Type B pancreatic cell (in vitro differentiated cells): ENCODE measurements at regions not wholly inside any gene's neighbourhood (a gene's known extent, or its start where the extent isn't known, plus 50 kb on each side); places are given as distances from the start of the nearest gene placed in this dataset.

Experiments used
- DNase-seq: peaks from one replicate; pipeline ENCODE4 v3.0.0; 2021; ENCODE audit warnings: mixed read lengths; ENCODE audit not compliant: unreplicated experiment; ENCODE audit errors: extremely low spot score
- H3K27ac Mint-ChIP-seq: 2 replicates; pipeline ENCODE4 v1.8.0; 2021; ENCODE audit warnings: mild to moderate bottlenecking, mixed read lengths
- H3K27me3 Mint-ChIP-seq: 2 replicates; pipeline ENCODE4 v1.8.0; 2021; ENCODE audit warnings: mixed read lengths
- H3K36me3 Mint-ChIP-seq: 2 replicates; pipeline ENCODE4 v1.8.0; 2021; ENCODE audit warnings: mixed read lengths
- H3K4me1 Mint-ChIP-seq: one replicate; pipeline ENCODE4 v1.8.0; 2021; ENCODE audit warnings: mixed read lengths; ENCODE audit not compliant: unreplicated experiment
- H3K4me3 Mint-ChIP-seq: 2 replicates; pipeline ENCODE4 v1.8.0; 2021; ENCODE audit warnings: mild to moderate bottlenecking, mixed read lengths
- H3K9me3 Mint-ChIP-seq: 2 replicates; pipeline ENCODE4 v1.8.0; 2021; ENCODE audit warnings: mixed read lengths
- TF ChIP-seq, protein P1 (sequence below): fragments of 200-600 bp; sonication (generic); conservative IDR thresholded peaks from 2 replicates; pipeline ENCODE4 v1.5.0; 2021; ENCODE audit warnings: antibody characterized with exemption, mild to moderate bottlenecking

GRCh38 chr5:4383518-4384198, 756.5 kb upstream of the ADAMTS16 start:
- H3K4me3 Mint-ChIP-seq, result no peak overlapping the region
- TF ChIP-seq, protein P1, sequence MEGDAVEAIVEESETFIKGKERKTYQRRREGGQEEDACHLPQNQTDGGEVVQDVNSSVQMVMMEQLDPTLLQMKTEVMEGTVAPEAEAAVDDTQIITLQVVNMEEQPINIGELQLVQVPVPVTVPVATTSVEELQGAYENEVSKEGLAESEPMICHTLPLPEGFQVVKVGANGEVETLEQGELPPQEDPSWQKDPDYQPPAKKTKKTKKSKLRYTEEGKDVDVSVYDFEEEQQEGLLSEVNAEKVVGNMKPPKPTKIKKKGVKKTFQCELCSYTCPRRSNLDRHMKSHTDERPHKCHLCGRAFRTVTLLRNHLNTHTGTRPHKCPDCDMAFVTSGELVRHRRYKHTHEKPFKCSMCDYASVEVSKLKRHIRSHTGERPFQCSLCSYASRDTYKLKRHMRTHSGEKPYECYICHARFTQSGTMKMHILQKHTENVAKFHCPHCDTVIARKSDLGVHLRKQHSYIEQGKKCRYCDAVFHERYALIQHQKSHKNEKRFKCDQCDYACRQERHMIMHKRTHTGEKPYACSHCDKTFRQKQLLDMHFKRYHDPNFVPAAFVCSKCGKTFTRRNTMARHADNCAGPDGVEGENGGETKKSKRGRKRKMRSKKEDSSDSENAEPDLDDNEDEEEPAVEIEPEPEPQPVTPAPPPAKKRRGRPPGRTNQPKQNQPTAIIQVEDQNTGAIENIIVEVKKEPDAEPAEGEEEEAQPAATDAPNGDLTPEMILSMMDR, result no peak
- no peak for DNase-seq
- H3K4me1 Mint-ChIP-seq, result no peaks in the 10 kb centered on the region
- peaks cover 6% of the 10 kb centered on the region for H3K27me3 Mint-ChIP-seq
- no peaks in the 10 kb centered on the region for H3K36me3 Mint-ChIP-seq
- H3K9me3 Mint-ChIP-seq, result peaks cover 2% of the 10 kb centered on the region
- H3K27ac Mint-ChIP-seq, result no peak overlapping the region

DNA sequence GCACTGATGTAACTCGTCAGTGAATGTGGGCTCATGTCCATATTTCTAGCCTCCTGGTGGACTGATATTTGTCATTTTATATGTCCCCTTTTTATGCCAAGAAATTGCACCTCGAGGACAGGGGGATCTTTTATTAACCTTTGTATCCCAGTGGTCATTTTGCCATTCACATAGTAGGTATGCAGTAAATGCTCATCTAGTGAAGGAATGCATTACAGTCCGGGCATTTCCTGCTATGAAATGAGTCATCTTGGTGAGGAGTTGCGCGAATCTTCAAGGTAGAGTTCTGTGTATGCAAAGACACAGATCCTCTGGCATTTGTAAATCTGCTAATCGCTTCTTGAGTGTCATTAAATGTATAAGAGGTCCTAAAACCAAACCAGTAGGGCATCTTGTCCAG, 755.5 kb upstream of the ADAMTS16 start:
- H3K36me3 Mint-ChIP-seq, result no peaks in the 10 kb centered on the region
- TF ChIP-seq, protein P1, result no peak
- DNase-seq, result no peak
- H3K27me3 Mint-ChIP-seq, result peaks cover 8% of the 10 kb centered on the region
- H3K27ac Mint-ChIP-seq, result no peak overlapping the region
- peaks cover 4% of the 10 kb centered on the region for H3K9me3 Mint-ChIP-seq
- no peaks in the 10 kb centered on the region for H3K4me1 Mint-ChIP-seq
- no peak overlapping the region for H3K4me3 Mint-ChIP-seq

DNA sequence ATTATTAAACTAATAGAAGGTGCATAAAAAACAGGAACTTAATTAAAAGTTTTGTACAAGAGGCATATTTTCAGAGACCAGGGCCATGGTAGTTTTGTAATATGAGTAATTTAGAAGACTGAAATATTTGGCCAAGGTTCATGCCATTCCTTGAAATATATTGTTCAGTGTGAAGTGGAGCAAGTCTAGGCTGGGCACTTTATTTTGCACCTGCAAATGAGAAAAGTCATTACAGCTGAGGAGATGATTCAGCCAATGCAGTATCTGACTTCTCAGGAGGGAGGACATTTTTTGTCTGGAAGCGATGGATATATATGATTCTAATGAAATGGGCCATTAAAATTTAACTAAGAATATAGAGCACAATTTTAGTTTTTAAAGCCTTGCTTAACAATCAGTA, 754.0 kb upstream of the ADAMTS16 start:
- DNase-seq, result no peak
- no peaks in the 10 kb centered on the region for H3K4me1 Mint-ChIP-seq
- TF ChIP-seq, protein P1, result no peak
- H3K36me3 Mint-ChIP-seq, result no peaks in the 10 kb centered on the region
- no peak overlapping the region for H3K4me3 Mint-ChIP-seq
- H3K27ac Mint-ChIP-seq, result no peak overlapping the region
- H3K27me3 Mint-ChIP-seq, result peaks cover 8% of the 10 kb centered on the region
- peaks cover 4% of the 10 kb centered on the region for H3K9me3 Mint-ChIP-seq

GRCh38 chr5:4387290-4387689, 752.8 kb upstream of the ADAMTS16 start:
- H3K4me3 Mint-ChIP-seq, result no peak overlapping the region
- no peaks in the 10 kb centered on the region for H3K4me1 Mint-ChIP-seq
- no peak for DNase-seq
- TF ChIP-seq, protein P1, result no peak
- peaks cover 8% of the 10 kb centered on the region for H3K27me3 Mint-ChIP-seq
- H3K36me3 Mint-ChIP-seq, result no peaks in the 10 kb centered on the region
- H3K9me3 Mint-ChIP-seq, result peaks cover 4% of the 10 kb centered on the region
- no peak overlapping the region for H3K27ac Mint-ChIP-seq

GRCh38 chr5:4395752-4396151, 744.4 kb upstream of the ADAMTS16 start:
- peaks cover 9% of the 10 kb centered on the region for H3K27me3 Mint-ChIP-seq
- H3K4me3 Mint-ChIP-seq, result no peak overlapping the region
- no peak for DNase-seq
- TF ChIP-seq, protein P1, result no peak
- H3K36me3 Mint-ChIP-seq, result no peaks in the 10 kb centered on the region
- H3K4me1 Mint-ChIP-seq, result no peaks in the 10 kb centered on the region
- peaks cover 7% of the 10 kb centered on the region for H3K9me3 Mint-ChIP-seq
- H3K27ac Mint-ChIP-seq, result no peak overlapping the region
